IMR-90 (cell line): ENCODE measurements at regions not wholly inside any gene's neighbourhood (a gene's known extent, or its start where the extent isn't known, plus 50 kb on each side); places are given as distances from the start of the nearest gene placed in this dataset.

ENCODE experiments used
- NFE2L2 ChIP-seq: fragments of 150-350 bp; IDR thresholded peaks from 2 replicates; pipeline ENCODE4 v1.6.1; 2016; ENCODE audit warnings: low read depth, mild to moderate bottlenecking, low read length
- POLR2A ChIP-seq: IDR thresholded peaks from 2 replicates; pipeline ENCODE4 v1.6.1; 2012; ENCODE audit warnings: mild to moderate bottlenecking, low read depth, low read length
- RAD21 ChIP-seq: IDR thresholded peaks from 2 replicates; pipeline ENCODE4 v1.6.1; 2012; ENCODE audit warnings: low read length, improper control_type of control experiment
- TF ChIP-seq, protein P1 (sequence below): conservative IDR thresholded peaks from 2 replicates; pipeline ENCODE4 v1.5.1; 2012; ENCODE audit warnings: mild to moderate bottlenecking, low read depth, low read length, improper control_type of control experiment

GRCh38 chr3:95886616-95887015 lies 927.8 kb upstream of the EPHA6 start:
- TF ChIP-seq, protein P1, sequence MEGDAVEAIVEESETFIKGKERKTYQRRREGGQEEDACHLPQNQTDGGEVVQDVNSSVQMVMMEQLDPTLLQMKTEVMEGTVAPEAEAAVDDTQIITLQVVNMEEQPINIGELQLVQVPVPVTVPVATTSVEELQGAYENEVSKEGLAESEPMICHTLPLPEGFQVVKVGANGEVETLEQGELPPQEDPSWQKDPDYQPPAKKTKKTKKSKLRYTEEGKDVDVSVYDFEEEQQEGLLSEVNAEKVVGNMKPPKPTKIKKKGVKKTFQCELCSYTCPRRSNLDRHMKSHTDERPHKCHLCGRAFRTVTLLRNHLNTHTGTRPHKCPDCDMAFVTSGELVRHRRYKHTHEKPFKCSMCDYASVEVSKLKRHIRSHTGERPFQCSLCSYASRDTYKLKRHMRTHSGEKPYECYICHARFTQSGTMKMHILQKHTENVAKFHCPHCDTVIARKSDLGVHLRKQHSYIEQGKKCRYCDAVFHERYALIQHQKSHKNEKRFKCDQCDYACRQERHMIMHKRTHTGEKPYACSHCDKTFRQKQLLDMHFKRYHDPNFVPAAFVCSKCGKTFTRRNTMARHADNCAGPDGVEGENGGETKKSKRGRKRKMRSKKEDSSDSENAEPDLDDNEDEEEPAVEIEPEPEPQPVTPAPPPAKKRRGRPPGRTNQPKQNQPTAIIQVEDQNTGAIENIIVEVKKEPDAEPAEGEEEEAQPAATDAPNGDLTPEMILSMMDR, result no peak
- TF ChIP-seq POLR2A (no peak), RAD21 (no peak), NFE2L2 (no peak)
